ENCODE measurements at regions not wholly inside any gene's neighbourhood (a gene's known extent, or its start where the extent isn't known, plus 50 kb on each side); places are given as distances from the start of the nearest gene placed in this dataset.
"Not testable (repeated sequence)": the region's sequence is repeated elsewhere in the genome, so short reads cannot be mapped to it uniquely, and the experiment has no call there.

DNA sequence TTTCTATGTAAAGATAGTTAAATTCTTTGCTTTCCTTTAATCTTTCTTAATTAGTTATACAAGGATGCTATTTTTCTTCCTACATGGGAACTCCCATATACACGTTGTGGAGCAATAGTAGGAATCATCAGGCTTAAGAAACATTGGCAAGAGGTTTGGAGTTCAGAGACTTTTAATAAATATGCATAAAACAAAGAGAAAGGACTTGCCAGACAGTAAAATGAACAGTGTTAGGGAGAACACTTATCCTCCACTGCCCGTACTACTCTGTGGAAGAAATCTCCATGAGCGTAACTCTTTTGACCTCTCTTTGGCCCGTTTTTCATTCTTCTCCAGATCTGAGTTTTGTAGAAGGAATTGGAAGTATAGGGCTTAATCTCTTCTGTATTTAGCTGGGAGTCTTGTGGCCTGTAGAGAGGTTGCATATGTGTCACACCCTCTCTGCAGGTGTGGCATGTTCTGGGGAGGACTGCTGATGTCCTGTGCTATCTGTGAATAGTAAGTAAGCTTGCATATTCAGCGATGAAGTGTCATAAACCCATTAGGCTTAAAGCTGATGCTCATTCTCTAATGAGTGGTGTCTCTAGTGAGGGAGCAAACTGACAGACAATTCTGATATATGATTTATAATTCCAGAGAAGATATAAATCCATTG is 455.4 kb upstream of the FAR2 start:
- DNase-seq (ENCODE audit: low spot score) = no peak

GRCh38 chr12:28698553-28698952 is 450.5 kb upstream of the FAR2 start:
- DNase-seq (ENCODE audit: low spot score) = no peak

DNA sequence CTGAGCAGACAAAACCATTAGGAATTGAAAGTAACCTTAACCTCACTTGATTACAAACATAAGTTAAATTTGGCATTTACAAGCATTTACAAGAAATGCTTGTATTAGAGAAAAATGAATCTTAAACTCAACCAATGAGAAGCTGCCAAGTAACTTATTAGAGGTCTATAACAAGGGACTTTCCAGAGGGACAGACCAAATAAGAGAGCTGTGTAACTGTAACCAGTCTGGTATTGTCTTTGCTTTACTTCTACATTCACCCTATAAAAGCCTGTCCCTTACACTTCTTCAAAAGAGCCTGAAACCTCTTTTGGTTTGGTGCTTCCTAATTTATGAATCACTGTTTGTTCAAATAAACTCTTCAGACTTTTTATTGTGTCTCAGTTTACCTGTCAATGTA is 450.0 kb upstream of the FAR2 start:
- no peak for DNase-seq (ENCODE audit: low spot score)

DNA sequence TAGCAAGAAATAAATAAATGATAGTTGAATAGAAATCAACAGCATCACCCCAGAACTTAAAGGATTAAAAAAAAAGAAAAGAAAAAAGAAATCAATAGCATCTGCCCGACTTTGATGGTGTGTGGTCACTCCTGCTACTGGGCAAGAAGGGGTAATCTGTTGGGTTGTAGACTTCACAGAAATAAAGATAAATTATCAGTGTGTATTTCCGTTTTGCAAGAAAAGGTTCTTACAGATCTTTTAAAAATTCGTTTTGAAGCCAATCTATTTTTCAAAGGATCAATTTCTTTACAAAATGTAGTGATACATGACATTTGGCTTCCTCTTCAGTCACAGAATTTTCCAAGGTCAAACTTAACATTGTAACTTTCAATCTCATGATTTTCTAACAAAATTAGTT is 448.9 kb upstream of the FAR2 start:
- no peak for DNase-seq (ENCODE audit: low spot score)

GRCh38 chr12:28704477-28705169 is 444.5 kb upstream of the FAR2 start:
- no peak for DNase-seq (ENCODE audit: low spot score)

DNA sequence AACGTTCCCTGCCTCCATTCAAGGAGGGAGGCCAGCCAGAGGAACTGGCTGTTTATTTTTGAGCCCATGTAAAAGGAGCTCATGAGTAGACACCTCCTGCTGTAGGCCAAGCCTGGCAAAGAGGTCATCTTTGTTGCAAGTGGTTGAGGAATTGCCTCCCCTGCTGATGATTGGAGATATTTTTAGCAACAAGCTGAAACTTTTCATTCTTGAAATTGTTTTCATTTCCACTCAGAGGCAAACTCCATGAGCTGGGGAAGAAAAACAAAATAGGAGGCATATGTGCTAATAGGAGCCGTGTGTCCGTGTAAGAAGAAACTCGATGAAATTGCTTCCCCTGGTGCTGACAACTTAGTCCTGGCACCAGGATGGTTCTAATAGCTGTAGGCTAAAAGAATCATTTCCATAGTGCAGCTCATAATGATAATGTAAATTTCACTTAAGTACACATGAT is 440.1 kb upstream of the FAR2 start:
- DNase-seq (ENCODE audit: low spot score) = no peak

DNA sequence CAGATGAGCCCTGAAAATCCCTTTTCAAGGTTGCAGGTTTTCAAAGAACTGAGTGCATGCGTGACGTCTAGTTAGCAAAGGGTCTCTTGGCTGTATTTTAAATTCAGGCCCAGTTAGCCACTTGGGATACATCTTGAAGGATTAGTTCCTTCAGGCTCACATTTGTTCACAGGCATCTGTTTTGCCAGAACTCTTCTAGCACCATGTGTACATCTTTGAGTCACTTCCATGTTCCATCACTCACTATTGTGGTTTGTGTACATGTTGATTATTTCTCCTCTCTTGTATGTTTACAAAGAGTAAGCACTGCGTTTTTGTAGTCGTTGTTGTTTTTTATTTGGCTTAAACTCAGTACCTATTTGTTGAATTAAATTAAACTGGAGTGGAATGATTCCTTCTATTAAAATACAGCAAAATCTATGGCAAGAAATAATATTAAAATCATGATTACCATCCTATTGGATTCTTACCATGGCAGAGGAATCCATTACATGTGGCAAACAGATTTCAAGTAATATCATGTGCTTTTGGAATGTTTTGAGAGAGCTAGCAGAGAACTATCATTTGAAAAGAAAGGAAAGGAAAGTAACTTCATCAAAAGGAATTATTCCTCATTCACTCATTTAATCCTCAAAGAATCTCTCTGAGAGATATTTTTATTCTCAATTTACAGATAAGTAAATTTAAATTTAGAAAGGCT is 438.9 kb upstream of the FAR2 start:
- DNase-seq (ENCODE audit: low spot score) = no peak

DNA sequence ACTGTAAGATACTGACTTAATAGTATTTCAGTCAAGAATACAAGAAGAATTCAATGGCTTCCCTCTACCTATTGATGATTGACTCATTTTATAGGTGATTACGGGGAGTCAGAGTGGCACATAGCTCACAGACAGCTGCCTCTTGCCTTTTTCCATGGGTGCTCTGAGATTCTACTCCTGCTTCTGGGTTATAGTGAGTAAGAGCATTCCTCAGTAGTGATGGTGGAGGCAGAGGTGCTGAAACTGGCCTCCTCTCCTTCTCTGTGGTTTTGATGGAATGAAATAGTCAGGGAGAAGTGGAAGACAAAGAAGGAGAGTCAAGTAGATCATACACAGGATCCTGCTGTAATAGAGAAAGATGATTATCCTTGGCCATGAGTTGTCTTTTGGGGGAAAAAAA is 438.2 kb upstream of the FAR2 start:
- no peak for DNase-seq (ENCODE audit: low spot score)

GRCh38 chr12:28711421-28711820 is 437.7 kb upstream of the FAR2 start:
- no peak for DNase-seq (ENCODE audit: low spot score)

DNA sequence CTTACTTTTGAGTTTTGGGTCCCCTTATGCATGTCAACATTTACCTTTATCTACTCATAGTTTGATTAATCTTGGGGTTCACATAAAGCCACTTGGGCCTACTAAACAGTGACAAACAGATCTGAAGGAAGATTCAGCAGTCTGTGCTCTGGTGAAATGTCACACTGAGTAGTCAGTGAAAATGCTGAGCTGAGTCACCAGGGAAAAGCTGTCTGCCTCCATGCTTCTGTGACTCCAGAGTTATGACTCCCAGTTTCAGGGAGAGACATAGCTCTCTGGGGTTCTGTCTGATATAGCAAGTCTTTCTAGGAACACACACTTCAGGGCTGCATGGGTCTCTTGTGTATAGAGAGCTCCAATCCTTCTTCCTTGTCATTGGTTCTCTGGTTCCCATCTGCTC is 406.3 kb upstream of the FAR2 start:
- DNase-seq (ENCODE audit: low spot score) = no peak

DNA sequence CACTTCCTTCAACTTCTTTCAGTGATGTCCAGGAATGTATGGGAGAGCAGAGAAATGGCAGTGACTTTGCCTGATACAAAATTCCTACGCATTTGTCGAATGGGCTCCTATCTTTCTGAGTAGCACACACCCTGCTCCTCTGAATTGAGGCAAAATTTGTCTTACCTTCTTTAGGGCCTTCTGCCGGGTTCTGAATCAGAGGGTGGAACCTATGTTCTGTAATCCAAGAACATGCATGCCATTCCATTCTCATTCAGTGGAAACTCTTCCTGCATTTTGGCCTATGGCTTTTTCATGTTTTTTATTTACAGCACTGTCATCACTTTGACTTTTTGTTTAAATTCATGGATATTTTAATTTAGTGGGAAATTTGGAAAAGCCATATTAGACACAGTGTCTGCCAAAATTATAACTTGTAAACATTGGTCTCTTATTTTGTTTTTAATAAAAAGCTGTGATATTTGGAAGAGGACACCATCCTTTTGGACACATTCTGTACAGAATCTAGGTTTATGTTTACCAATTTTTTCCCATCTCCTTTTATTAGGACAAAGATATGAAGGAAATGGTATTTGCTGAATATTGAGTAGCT is 402.2 kb upstream of the FAR2 start:
- DNase-seq (ENCODE audit: low spot score) = no peak

- no peak for DNase-seq (ENCODE audit: low spot score)
Observed at GRCh38 chr12:28750946-28751685, 398.0 kb upstream of the FAR2 start.

- DNase-seq (ENCODE audit: low spot score) = no peak
Observed at GRCh38 chr12:28755027-28755426, 394.1 kb upstream of the FAR2 start.

- no peak for DNase-seq (ENCODE audit: low spot score)
Observed at GRCh38 chr12:28759333-28759732, 389.7 kb upstream of the FAR2 start.

DNA sequence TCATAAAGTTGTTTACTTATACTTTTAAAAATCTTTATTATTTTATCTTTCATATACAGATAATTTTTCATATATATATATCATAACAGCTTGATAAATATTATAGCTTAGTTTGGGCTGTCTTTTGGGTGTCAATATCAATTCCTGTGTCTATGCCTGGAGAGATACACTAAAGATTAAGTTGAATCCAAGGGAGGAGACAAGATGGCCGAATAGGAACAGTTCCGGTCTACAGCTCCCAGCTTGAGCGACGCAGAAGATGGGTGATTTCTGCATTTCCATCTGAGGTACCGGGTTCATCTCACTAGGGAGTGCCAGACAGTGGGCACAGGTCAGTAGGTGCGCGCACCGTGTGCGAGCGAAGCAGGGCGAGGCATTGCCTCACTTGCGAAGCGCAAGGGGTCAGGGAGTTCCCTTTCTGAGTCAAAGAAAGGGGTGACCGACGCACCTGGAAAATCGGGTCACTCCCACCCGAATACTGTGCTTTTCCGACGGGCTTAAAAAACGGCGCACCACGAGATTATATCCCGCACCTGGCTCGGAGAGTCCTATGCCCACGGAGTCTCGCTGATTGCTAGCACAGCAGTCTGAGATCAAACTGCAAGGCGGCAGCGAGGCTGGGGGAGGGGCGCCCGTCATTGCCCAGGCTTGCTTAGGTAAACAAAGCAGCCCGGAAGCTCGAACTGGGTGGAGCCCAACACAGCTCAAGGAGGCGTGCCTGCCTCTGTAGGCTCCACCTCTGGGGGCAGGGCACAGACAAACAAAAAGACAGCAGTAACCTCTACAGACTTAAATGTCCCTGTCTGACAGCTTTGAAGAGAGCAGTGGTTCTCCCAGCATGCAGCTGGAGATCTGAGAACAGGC is 388.8 kb upstream of the FAR2 start:
- DNase-seq (ENCODE audit: low spot score) = not testable (repeated sequence)

DNA sequence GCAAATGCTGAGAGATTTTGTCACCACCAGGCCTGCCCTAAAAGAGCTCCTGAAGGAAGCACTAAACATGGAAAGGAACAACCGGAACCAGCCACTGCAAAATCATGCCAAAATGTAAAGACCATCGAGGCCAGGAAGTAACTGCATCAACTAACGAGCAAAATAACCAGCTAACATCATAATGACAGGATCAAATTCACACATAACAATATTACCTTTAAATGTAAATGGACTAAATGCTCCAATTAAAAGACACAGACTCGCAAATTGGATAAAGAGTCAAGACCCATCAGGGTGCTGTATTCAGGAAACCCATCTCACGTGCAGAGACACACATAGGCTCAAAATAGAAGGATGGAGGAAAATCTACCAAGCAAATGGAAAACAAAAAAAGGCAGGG is 387.2 kb upstream of the FAR2 start:
- not testable (repeated sequence) for DNase-seq (ENCODE audit: low spot score)

- DNase-seq (ENCODE audit: low spot score) = no peak
Observed at GRCh38 chr12:28766398-28766797, 382.7 kb upstream of the FAR2 start.

DNA sequence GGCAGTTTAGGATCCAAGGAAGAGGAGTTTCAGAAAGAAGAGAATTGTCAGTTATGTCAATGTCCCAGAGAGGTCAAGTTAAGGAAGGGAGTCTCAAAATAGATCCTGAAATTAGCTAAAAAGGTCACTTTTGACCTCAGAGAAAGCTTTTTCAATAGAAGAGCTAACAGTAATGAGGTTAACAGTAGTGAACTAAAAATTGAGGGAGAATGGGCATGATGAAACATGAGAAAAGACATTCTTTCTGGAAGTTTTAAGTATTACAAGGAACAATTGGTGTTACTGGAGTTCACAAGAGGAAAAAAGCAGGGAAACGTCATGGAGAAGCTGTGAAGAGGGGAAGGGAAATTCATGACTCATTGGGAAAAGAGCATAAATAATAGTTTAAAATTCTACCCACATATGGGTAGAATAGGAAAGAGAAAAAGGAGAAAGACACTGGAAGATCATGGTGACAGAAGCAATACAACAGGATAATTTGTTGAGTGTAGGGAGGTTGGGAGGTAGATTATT is 381.2 kb upstream of the FAR2 start:
- DNase-seq (ENCODE audit: low spot score) = no peak

DNA sequence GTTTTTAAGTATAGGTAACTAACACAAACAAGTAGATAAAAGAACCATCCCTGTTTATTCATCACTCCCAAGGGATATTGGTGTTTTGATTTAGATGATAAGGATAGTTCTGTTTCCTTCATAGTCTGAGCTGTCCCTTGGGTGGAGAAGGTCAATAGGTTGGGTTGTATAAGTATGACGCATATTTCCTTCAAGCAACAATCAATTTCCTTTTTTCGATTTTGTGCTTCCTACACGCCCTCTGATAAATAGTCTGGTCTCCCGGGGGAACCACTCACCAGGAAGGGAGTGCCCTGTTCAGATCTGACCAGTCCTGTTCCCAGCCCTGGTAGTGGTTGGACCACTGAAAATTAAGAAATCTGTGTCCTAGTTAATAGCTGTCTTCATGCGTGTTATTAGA is 378.8 kb upstream of the FAR2 start:
- no peak for DNase-seq (ENCODE audit: low spot score)

DNA sequence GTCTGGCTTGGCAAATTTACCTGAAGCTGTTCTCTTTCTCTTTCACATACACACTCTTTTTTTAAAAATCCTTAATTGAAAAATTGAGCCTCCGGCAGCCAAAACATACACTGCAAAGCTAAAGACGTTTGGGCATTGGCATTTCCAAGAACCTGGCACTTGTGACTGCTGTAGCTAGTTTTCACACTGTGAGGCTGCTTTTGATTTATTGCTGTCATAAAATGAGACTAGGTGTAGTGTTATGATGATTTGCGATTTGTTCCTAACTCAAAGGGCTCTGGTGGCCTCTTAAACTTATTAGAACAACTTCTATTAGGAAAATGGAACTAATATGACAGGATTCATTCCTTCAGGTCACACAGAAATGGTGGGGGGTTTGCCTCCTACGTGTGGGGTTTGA is 377.1 kb upstream of the FAR2 start:
- no peak for DNase-seq (ENCODE audit: low spot score)

GRCh38 chr12:28775556-28775955 is 373.5 kb upstream of the FAR2 start:
- no peak for DNase-seq (ENCODE audit: low spot score)

All from HuH-7.5 (cell line).